ENCODE measurements at regions not wholly inside any gene's neighbourhood (a gene's known extent, or its start where the extent isn't known, plus 50 kb on each side); places are given as distances from the start of the nearest gene placed in this dataset.
"Not testable (repeated sequence)": the region's sequence is repeated elsewhere in the genome, so short reads cannot be mapped to it uniquely, and the experiment has no call there.

GRCh38 chr2:175684466-175684865, 317.6 kb downstream of the LNPK start:
- no peak for DNase-seq (ENCODE audit: low read depth in 3 of 3)

GRCh38 chr2:175679728-175680127, 322.3 kb downstream of the LNPK start:
- DNase-seq (ENCODE audit: low read depth in 3 of 3): no peak

- DNase-seq (ENCODE audit: low read depth in 3 of 3): no peak
Observed at GRCh38 chr2:175679231-175679630, 322.8 kb downstream of the LNPK start.

GRCh38 chr2:175677880-175678279, 324.2 kb downstream of the LNPK start:
- DNase-seq (ENCODE audit: low read depth in 3 of 3): no peak

- DNase-seq (ENCODE audit: low read depth in 3 of 3): no peak
Observed at GRCh38 chr2:175676813-175677212, 325.3 kb downstream of the LNPK start.

GRCh38 chr2:175668804-175669203, 333.3 kb downstream of the LNPK start:
- DNase-seq (ENCODE audit: low read depth in 3 of 3): not testable (repeated sequence)

- DNase-seq (ENCODE audit: low read depth in 3 of 3): no peak
Observed at GRCh38 chr2:175662335-175662734, 339.7 kb downstream of the LNPK start.

GRCh38 chr2:175648577-175649063, 353.4 kb downstream of the LNPK start:
- DNase-seq (ENCODE audit: low read depth in 3 of 3): no peak

- DNase-seq (ENCODE audit: low read depth in 3 of 3): no peak
Observed at GRCh38 chr2:175647058-175647457, 355.0 kb downstream of the LNPK start.

GRCh38 chr2:175640655-175641054, 361.4 kb downstream of the LNPK start:
- DNase-seq (ENCODE audit: low read depth in 3 of 3): no peak

- no peak for DNase-seq (ENCODE audit: low read depth in 3 of 3)
Observed at GRCh38 chr2:175633227-175633626, 368.8 kb downstream of the LNPK start.

GRCh38 chr2:175631245-175631623, 370.8 kb downstream of the LNPK start:
- no peak for DNase-seq (ENCODE audit: low read depth in 3 of 3)

GRCh38 chr2:175630280-175631244, 371.5 kb downstream of the LNPK start:
- no peak for DNase-seq (ENCODE audit: low read depth in 3 of 3)

GRCh38 chr2:175628243-175628642, 373.8 kb downstream of the LNPK start:
- DNase-seq (ENCODE audit: low read depth in 3 of 3): no peak

GRCh38 chr2:175627405-175627804, 374.7 kb downstream of the LNPK start:
- no peak for DNase-seq (ENCODE audit: low read depth in 3 of 3)

GRCh38 chr2:175626796-175627195, 375.3 kb downstream of the LNPK start:
- DNase-seq (ENCODE audit: low read depth in 3 of 3): no peak

- no peak for DNase-seq (ENCODE audit: low read depth in 3 of 3)
Observed at GRCh38 chr2:175624785-175625184, 377.3 kb downstream of the LNPK start.

- DNase-seq (ENCODE audit: low read depth in 3 of 3): no peak
Observed at GRCh38 chr2:175624211-175624761, 377.8 kb downstream of the LNPK start.

GRCh38 chr2:175621821-175622220, 380.2 kb downstream of the LNPK start:
- DNase-seq (ENCODE audit: low read depth in 3 of 3): no peak

GRCh38 chr2:175620106-175620505, 382.0 kb downstream of the LNPK start:
- no peak for DNase-seq (ENCODE audit: low read depth in 3 of 3)

GRCh38 chr2:175619179-175620045, 382.7 kb downstream of the LNPK start:
- no peak for DNase-seq (ENCODE audit: low read depth in 3 of 3)

GRCh38 chr2:175612280-175612679, 389.8 kb downstream of the LNPK start:
- no peak for DNase-seq (ENCODE audit: low read depth in 3 of 3)
